GM10266 (cell line): ENCODE measurements at regions not wholly inside any gene's neighbourhood (a gene's known extent, or its start where the extent isn't known, plus 50 kb on each side); places are given as distances from the start of the nearest gene placed in this dataset.
A peak's percentile ranks its signal among the peaks of the same experiment; 100 is the strongest.

ENCODE experiments used
- DNase-seq: peaks from one replicate; pipeline ENCODE4 v3.0.0; 2012; ENCODE audit errors: extremely low spot score
- CTCF ChIP-seq: IDR thresholded peaks from 2 replicates; pipeline ENCODE4 v1.5.1; 2012; ENCODE audit warnings: mild to moderate bottlenecking, low read depth; ENCODE audit not compliant: control insufficient read depth, insufficient read depth; ENCODE audit errors: missing control alignments

GRCh38 chr12:72133497-72134055 is 138.6 kb upstream of the TRHDE start:
- DNase-seq: no peak
- peak; percentile 20 for TF ChIP-seq CTCF

GRCh38 chr12:72134246-72135020 is 137.7 kb upstream of the TRHDE start:
- no peak for DNase-seq
- TF ChIP-seq CTCF: no peak

GRCh38 chr12:72135021-72135301 is 137.2 kb upstream of the TRHDE start:
- TF ChIP-seq CTCF: no peak
- DNase-seq: no peak

GRCh38 chr12:72136792-72137191 is 135.4 kb upstream of the TRHDE start:
- no peak for DNase-seq
- no peak for TF ChIP-seq CTCF

GRCh38 chr12:72139411-72139810 is 132.8 kb upstream of the TRHDE start:
- TF ChIP-seq CTCF: no peak
- DNase-seq: no peak

GRCh38 chr12:72141381-72141780 is 130.8 kb upstream of the TRHDE start:
- peak; percentile 29 for DNase-seq
- TF ChIP-seq CTCF: peak; percentile 9

GRCh38 chr12:72144553-72144952 is 127.6 kb upstream of the TRHDE start:
- DNase-seq: no peak
- TF ChIP-seq CTCF: no peak
